ENCODE measurements at regions not wholly inside any gene's neighbourhood (a gene's known extent, or its start where the extent isn't known, plus 50 kb on each side); places are given as distances from the start of the nearest gene placed in this dataset.

GRCh38 chrX:97984641-97985040, 1100.9 kb downstream of the RPA4 start:
- dilution Hi-C loops (cut with MboI; ENCODE audit: extremely low pct_ligation_motif_present, low sequenced_read_pairs), result no loop called here
- Histone ChIP-seq H3K4me2 (ENCODE audit: control insufficient read depth, extremely low read depth, insufficient read depth, low read depth, low read length) (peak overlapping the region; percentile 41), H3K27ac (ENCODE audit: control insufficient read depth, insufficient read depth, low read length) (peak overlapping the region; percentile 48), H3K4me3 (ENCODE audit: control insufficient read depth in 2 of 3, extremely low read depth in 1 of 3, insufficient read depth in 2 of 3, low read depth in 1 of 3, low read length in 3 of 3) (no peak overlapping the region), H2AFZ (ENCODE audit: control insufficient read depth, low read length) (peak overlapping the region; percentile 2), H3K79me2 (ENCODE audit: control insufficient read depth, insufficient read depth, low read length) (no peaks in the 10 kb centered on the region), H3K4me1 (ENCODE audit: control insufficient read depth, extremely low read depth, insufficient read depth, low read length) (peaks cover 7% of the 10 kb centered on the region), H3K9me3 (ENCODE audit: control insufficient read depth, low read depth, low read length) (no peaks in the 10 kb centered on the region), H3K27me3 (ENCODE audit: control insufficient read depth, extremely low read depth, insufficient read depth, low read length) (no peaks in the 10 kb centered on the region), H3K9me1 (ENCODE audit: control insufficient read depth, extremely low read depth, insufficient read depth, low read length) (no peaks in the 10 kb centered on the region), H3K36me3 (ENCODE audit: control insufficient read depth in 2 of 2, extremely low read depth in 1 of 2, insufficient read depth in 2 of 2, low read length in 2 of 2) (no peaks in the 10 kb centered on the region), H4K20me1 (ENCODE audit: control insufficient read depth, extremely low read depth, insufficient read depth, low read length) (no peaks in the 10 kb centered on the region), H3K9ac (ENCODE audit: control insufficient read depth, extremely low read depth, insufficient read depth, low read length) (peak overlapping the region; percentile 1)
- no peak for TF ChIP-seq EZH2 (IDR thresholded peaks at IDR 0.05; ENCODE audit: low read length)
- TF ChIP-seq CTCF (optimal IDR thresholded peaks at IDR 0.05 in 1 of 3, IDR thresholded peaks at IDR 0.05 in 1 of 3, conservative IDR thresholded peaks at IDR 0.05 in 1 of 3; ENCODE audit: extremely low read depth in 1 of 3, insufficient read depth in 2 of 3, low read length in 3 of 3), result no peak
- FAIRE-seq (peak; percentile 65), DNase-seq (ENCODE audit: low read depth, low spot score) (no peak)

GRCh38 chrX:97985096-97985495, 1101.4 kb downstream of the RPA4 start:
- H3K27ac ChIP-seq (ENCODE audit: control insufficient read depth, insufficient read depth, low read length), result peak overlapping the region; percentile 48
- H3K9me3 ChIP-seq (ENCODE audit: control insufficient read depth, low read depth, low read length), result no peaks in the 10 kb centered on the region
- dilution Hi-C loops (cut with MboI; ENCODE audit: extremely low pct_ligation_motif_present, low sequenced_read_pairs), result no loop called here
- H3K4me2 ChIP-seq (ENCODE audit: control insufficient read depth, extremely low read depth, insufficient read depth, low read depth, low read length), result peak overlapping the region; percentile 41
- H3K9me1 ChIP-seq (ENCODE audit: control insufficient read depth, extremely low read depth, insufficient read depth, low read length), result no peaks in the 10 kb centered on the region
- H3K4me1 ChIP-seq (ENCODE audit: control insufficient read depth, extremely low read depth, insufficient read depth, low read length), result peaks cover 7% of the 10 kb centered on the region
- H2AFZ ChIP-seq (ENCODE audit: control insufficient read depth, low read length), result peak overlapping the region; percentile 1
- no peak for FAIRE-seq
- no peaks in the 10 kb centered on the region for H3K27me3 ChIP-seq (ENCODE audit: control insufficient read depth, extremely low read depth, insufficient read depth, low read length)
- no peaks in the 10 kb centered on the region for H3K79me2 ChIP-seq (ENCODE audit: control insufficient read depth, insufficient read depth, low read length)
- H3K4me3 ChIP-seq (ENCODE audit: control insufficient read depth in 2 of 3, extremely low read depth in 1 of 3, insufficient read depth in 2 of 3, low read depth in 1 of 3, low read length in 3 of 3), result no peak overlapping the region
- peak overlapping the region; percentile 1 for H3K9ac ChIP-seq (ENCODE audit: control insufficient read depth, extremely low read depth, insufficient read depth, low read length)
- TF ChIP-seq EZH2 (IDR thresholded peaks at IDR 0.05; ENCODE audit: low read length) (no peak), CTCF (optimal IDR thresholded peaks at IDR 0.05 in 1 of 3, IDR thresholded peaks at IDR 0.05 in 1 of 3, conservative IDR thresholded peaks at IDR 0.05 in 1 of 3; ENCODE audit: extremely low read depth in 1 of 3, insufficient read depth in 2 of 3, low read length in 3 of 3) (no peak)
- no peak for DNase-seq (ENCODE audit: low read depth, low spot score)
- H3K36me3 ChIP-seq (ENCODE audit: control insufficient read depth in 2 of 2, extremely low read depth in 1 of 2, insufficient read depth in 2 of 2, low read length in 2 of 2), result no peaks in the 10 kb centered on the region
- no peaks in the 10 kb centered on the region for H4K20me1 ChIP-seq (ENCODE audit: control insufficient read depth, extremely low read depth, insufficient read depth, low read length)

All from keratinocyte (primary cell).